HG03457 (cell line): ENCODE measurements at regions not wholly inside any gene's neighbourhood (a gene's known extent, or its start where the extent isn't known, plus 50 kb on each side); places are given as distances from the start of the nearest gene placed in this dataset.

Experiments used
- ATAC-seq: cut with Tn5 transposase; IDR thresholded peaks from one replicate; pipeline ENCODE4 v1.9.1; 2021; ENCODE audit warnings: moderate number of reproducible peaks; ENCODE audit not compliant: unreplicated experiment

- no peak for ATAC-seq
Observed at GRCh38 chr7:114853189-114853588, 68.7 kb upstream of the MDFIC start.

GRCh38 chr7:114854369-114854768, 67.5 kb upstream of the MDFIC start:
- ATAC-seq = no peak

- ATAC-seq = no peak
Observed at GRCh38 chr7:114856625-114857024, 65.3 kb upstream of the MDFIC start.

- no peak for ATAC-seq
Observed at GRCh38 chr7:114857605-114858004, 64.3 kb upstream of the MDFIC start.

- no peak for ATAC-seq
Observed at GRCh38 chr7:114859477-114859876, 62.4 kb upstream of the MDFIC start.

GRCh38 chr7:114860206-114860605, 61.7 kb upstream of the MDFIC start:
- no peak for ATAC-seq

GRCh38 chr7:114862406-114862805, 59.5 kb upstream of the MDFIC start:
- no peak for ATAC-seq

- ATAC-seq = no peak
Observed at GRCh38 chr7:114864278-114864677, 57.6 kb upstream of the MDFIC start.

- no peak for ATAC-seq
Observed at GRCh38 chr7:114865564-114865963, 56.3 kb upstream of the MDFIC start.
